NOMO-1 (cell line): ENCODE measurements at regions not wholly inside any gene's neighbourhood (a gene's known extent, or its start where the extent isn't known, plus 50 kb on each side); places are given as distances from the start of the nearest gene placed in this dataset.

Experiments used
- DNase-seq, 2 experiments: peaks; one replicate each; lab custom pipeline; 2025; ENCODE audit not compliant: unreplicated experiment in 2 of 2; lab: John Stamatoyannopoulos, UW

DNA sequence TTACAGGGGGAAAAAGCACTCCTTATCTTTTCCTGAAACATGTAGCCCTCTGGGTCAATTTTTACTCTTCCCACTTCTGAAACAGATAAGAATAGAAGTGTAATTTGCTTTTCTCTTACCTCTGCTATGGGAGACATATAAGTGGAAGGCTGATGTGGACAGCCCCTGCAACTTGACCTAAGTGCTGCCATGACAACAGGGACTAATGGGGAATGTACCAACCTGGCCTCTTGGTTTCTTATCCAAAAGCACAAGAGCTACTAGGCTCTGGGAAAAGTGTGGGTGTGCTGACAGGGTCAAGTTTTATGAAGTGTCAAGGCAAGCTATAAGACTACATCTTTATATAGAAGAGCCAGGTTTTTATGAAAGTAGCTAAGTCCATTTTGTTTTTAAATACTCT lies 1246.5 kb downstream of the OTOL1 start:
- DNase-seq, result no peak

DNA sequence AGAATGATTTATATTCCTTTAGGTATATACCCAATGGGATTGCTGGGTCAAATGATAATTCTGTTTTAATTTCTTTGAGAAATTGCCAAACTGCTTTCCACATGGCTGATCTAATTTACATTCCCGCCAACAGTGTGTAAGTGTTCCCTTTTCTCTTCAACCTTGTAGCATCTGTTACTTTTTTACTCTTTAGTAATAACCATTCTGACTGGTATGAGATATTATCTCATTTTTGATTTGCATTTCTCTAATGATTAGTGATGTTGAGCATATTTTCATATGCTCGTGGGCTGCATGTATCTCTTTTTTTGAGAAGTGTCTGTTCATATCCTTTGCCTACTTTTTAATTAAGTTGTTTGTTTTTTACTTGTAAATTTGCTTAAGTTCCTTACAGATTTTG lies 1264.2 kb downstream of the OTOL1 start:
- DNase-seq, result no peak

DNA sequence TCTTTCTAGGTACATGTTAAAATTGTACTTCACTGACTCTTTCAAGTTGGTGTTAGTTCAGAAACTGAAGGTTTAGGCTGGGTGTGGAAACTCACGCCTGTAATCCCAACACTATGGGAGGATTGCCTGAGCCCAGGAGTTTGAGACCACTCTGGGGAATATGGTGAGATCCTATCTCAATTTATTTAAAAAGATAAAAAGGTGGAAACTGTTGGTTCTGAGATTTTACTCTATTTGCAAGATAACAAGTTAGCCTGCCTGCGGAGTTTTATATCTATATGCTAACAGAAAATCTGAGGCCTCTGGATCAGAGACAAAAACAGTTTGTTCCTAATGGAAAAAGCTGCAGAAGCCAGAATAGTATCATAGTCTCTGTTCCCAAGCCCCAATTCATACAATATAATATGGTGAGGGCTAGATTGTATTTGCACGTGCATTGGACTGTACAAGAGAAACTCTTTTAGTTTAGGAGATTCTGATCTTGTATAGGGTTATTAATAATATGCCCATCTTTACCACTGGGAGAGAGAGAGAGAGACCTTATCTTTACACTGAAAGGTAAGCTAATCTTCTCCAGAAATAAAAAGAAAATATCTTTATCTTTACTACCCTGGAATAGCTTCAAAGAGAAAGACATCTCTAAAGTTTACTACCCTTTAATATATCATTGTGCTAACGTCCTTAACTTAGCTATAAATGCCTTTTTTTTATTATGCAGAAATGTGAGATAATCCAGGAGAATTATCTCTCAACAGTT lies 1267.6 kb downstream of the OTOL1 start:
- no peak for DNase-seq

DNA sequence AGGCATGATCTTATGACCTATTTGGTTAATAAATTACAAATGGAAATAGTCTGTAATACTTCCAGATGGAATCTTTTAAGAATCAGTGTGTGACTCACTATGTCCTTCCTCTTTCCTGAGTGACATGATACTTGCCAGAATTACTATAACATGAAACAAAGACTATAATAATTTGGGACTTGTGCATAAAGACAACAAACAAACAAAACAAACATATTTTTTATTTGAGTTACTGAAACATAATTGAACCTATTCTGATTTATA lies 1268.1 kb downstream of the OTOL1 start:
- DNase-seq, result no peak

DNA sequence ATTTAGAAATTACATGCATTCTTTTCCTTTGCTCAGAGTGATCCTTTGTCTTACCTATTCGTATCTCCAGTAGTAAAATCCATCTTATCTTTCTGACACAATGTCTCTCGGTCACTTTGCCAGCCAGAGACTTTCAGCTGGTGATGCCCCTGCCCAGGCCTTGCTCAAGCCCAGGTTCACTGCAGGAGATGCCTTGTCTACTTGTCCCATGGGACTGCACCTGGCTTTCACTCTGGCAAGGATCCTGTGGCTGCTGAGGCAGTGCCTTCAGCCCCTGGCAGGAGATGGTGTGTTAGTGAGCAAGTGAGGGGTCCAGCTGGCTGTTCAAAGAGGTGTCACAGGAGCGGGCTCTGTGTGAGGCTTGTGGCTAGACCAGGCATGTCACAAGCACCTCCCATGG lies 1268.9 kb downstream of the OTOL1 start:
- DNase-seq, result no peak

DNA sequence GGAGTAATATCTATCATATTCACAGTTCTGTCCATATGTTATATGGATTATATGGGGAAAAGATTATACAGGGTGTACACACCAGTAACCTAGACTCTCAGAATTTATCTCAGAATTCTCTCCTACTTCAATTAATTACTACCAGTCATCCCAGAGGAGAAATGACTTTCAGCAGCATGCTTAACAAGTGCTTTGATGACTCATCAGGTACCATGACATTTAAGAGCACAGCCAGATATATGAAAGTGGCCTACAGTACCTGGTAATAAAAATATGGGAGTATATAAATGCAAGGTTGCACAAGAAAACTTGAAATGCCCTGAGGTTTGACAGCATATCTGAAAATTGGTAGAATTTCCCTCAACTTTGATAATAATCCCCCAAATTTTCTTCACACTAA lies 1273.0 kb downstream of the OTOL1 start:
- DNase-seq, result no peak

DNA sequence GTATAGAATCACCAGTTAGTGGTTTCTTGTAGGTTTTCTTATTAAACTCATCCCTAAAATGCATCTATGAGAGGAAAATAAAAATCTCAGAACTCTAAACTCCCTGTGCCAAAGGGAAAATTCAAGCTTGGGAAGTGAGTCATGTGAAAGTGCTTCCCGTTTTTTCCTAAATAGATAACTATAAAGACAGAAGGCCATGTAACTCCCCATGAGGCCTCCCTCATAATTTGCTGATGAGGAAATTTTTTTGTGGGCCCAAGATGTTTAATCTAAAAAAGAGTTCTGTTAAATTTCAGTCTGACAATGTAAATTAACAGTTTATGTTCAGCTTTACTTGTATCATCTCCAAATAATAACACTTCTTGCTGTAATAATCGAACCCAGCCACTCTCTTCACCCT lies 1273.9 kb downstream of the OTOL1 start:
- no peak for DNase-seq

DNA sequence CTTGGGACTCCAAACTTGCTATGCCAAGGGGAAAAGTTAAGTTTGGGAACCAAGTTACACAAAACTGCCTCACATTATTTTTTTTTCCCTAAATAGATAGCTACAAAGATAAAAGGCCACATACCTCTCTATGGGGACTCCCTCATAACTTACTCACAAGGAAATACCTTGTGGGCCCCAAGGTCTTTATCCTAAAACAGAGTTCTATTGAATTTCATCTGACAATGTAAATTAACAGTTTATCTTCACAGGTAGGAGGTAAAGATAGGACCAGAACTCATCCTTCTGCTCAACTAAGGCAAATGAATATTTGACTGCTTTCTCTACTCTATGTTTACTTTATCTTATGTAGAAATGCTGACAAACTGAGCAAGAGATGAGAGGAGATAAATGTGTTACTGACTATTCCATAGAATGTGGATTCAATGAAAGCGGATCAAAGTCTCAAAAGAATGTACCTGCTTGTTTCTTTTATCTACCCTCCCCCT lies 1278.0 kb downstream of the OTOL1 start:
- no peak for DNase-seq

DNA sequence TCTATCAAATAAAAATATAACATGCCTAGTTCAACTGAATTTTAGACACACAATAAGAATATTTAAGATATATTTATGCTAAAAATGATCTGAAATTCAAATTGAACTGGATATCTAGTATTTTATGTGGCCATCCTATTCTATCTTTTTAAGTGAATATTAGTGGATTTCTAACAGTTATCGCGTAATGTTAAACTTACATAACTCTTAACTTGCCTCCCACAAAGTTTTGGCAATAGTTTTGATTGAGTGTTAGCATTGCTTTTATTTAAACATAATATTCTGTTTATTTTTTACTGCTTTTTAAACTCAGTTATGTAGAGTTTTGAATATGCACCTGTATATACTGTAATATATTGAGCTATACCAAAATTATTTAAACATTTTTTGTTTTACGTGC lies 1279.5 kb downstream of the OTOL1 start:
- no peak for DNase-seq

DNA sequence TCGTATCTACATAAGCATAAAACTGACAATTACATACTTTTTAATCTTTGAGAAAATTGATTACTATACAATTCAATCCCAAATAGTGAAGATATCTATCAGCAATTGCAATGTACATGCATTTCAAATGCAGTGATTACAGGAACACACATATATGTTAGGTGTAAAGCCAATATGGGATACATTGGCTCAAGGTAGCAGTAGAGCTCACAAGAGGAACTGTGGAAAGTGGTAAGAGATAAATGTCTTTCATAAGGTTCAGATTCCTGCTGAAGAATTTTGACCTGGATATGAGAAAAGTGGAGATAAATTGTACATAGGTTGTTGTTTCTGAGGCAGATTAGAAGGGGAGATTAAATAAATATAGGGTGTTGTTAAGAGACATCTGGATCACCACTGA lies 1280.5 kb downstream of the OTOL1 start:
- no peak for DNase-seq

DNA sequence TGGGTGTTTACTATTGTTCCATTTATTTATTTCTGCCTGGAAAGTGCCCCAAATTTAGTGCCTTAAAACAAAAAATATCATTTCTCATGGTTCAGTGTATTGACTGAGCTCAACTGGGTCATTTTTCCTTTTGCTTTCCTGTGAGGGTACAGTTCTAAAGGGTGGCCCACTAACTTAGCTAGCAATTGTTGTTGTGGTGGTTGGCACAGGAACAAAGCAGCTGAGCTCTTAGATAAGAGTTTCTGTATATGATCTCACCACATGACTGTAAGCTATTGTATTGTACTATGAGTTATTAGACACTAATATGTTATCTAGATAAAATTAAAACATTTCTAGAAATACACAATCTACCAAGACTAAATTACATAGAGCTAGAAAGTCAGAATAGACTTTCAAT lies 1283.7 kb downstream of the OTOL1 start:
- DNase-seq, result no peak

DNA sequence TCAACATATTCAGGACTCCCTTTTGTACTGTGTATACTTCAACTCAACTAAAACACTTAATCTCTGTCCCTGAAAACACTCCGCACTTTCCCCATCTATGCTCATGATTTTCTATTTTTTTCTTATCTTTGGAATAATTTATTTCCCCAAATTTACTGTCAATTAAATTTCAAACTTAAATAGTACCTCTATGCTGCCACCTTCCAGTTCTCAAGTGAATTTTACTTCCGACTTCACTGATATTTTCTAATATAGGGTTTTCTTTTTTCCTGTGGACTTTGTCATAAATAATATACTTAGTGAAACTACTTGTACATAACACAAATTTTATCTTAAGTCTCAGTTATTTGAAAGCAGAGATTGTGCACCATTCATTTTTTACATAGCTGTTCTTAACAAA lies 1303.3 kb downstream of the OTOL1 start:
- no peak for DNase-seq

DNA sequence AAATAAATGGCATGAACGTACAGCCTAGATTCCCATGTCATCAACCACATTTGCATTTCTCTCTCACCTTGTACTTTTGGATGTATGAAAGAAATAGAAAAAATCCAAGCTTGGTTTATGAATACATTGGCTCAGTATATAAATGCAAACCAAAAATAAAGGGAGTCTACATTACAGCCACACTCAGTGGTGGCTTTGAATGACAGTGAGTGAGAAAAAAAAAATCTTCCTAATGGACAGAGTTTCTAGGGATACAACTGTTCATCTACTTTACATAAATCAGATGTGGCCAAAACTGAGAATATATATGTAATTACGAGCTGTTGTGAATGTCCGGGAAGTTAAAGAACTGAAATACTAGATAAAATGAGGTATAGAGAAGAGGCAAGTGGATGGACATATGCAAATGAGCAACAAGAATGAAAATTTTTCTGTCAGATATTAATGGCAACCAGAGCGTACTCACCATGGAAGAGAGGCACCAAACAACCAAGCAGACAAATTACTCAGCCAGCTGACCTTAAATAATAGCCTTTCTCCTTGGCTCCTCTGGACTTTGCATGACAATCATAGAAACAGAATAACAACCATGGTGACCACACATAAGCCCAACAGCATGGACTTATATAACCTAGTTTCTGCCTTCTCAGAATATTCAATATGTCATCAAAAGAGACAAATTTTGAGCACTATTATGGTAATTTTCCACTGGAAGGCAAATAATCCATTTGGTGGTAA lies 1305.8 kb downstream of the OTOL1 start:
- no peak for DNase-seq

DNA sequence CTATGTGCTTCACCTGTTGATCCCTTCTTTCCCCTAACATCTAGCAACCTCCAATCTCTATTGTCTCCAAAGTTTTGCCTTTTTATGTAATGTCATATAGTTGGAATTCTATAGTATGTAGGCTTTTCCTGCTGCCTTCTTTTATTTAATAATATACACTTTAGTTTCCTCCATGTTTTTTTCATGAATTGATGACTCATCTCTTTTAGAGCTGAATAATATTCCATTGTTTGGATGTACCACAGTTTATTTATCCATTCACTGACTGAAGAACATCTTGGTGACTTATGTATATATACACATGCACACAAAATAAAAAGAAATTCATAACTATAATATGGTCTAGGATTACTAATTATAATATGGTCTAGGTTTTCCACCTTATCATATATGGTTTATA lies 1314.2 kb downstream of the OTOL1 start:
- no peak for DNase-seq

DNA sequence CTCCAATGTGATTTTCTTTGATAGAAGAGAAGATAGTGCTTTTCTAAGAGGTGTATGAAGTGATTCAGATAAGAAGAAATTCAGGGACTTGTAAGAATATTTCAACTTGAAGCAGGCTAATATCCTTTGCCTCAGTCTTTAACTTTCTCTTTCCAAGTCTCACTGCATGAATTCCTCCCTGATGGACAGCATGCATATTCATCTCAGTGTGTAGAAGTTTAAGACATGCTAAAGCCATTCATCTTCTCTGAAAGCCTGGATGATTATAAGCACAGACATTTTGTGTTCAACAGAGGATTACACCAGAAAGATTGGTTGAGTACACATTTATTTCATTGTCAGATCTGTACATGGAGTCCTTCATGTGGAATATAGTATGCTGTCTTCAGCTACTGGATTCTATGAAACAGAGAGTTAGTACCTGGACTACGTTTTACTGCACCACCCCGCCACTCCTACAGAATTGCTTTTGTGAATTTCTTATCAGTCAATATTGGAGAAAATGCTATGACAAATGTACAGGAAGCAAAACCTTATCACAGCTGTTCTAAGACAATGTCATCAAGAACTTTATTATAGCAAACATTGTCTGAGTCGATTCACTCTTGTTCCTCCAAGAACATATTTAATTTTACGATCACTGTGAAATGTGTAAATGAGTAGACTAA lies 1346.1 kb downstream of the OTOL1 start:
- no peak for DNase-seq

DNA sequence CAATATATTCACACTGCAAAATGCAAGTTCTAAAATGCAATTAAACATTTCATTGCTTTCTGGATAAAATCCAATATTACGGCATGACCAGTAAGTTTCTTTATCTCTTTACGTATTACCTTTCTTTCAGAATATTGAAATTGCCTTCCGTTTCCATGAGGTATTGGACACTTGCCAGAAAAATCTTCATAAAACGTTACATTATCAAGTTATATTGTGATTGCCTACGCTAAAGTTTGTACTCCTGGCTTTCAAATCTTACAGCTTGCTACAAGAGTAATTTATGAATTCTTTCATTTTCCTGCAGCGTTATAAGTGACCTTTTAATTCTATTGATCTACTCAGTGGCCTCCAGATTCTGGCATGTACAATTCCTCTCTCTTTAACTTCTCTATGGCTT lies 1349.3 kb downstream of the OTOL1 start:
- DNase-seq, result no peak

DNA sequence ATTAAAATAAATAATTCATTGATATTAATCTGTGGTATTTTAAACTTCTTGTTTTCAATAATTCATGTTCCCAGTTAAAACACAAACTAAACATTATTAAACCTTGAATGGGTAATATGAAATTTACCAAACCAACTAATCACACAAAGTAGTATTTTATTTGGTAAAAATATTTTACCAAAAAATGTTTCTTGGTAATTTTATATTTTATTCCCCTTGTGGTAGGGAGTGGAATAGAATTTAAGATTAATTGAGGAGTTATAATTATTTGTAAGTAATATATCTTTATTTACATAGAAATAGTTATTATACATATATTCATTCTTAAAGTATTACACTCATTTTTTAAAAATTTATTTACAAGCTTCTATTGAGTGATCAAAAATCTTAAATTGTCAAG lies 1350.9 kb downstream of the OTOL1 start:
- no peak for DNase-seq

DNA sequence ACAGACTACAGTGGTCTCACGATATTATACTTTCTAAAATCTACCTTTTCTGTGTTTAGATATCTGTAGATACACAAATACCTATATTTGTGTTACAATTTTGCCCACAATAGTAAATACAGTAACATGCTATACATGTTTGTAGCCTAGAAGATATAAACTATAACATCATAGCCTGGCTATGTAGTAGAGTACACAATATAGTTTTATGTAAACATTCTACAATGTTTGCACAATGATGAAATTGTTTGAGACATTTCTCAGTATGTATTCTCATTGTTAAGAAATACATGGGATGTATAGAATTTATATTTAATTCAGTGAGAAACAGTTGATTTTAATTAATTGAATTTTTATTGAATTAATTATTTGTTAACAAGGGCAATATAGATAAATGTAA lies 1367.0 kb downstream of the OTOL1 start:
- no peak for DNase-seq

DNA sequence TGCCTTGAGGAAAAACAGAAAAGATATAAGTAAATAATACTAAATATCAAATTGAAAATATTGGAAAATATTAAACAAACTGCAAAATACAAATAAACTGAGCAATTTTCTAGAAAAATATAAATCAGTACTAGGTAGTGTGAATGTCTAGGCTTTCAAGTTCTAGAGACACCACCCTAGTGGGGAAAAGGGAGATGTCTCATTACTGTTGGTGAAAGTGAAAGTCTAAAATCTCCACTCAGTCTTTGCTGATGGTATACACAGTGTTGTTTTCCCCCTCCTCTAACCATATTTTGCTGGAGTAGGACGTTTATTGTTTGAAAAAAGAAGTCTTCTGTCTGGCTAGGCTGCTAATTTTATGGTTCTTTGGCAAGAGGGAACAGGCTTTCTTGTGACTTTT lies 1368.9 kb downstream of the OTOL1 start:
- DNase-seq, result no peak

DNA sequence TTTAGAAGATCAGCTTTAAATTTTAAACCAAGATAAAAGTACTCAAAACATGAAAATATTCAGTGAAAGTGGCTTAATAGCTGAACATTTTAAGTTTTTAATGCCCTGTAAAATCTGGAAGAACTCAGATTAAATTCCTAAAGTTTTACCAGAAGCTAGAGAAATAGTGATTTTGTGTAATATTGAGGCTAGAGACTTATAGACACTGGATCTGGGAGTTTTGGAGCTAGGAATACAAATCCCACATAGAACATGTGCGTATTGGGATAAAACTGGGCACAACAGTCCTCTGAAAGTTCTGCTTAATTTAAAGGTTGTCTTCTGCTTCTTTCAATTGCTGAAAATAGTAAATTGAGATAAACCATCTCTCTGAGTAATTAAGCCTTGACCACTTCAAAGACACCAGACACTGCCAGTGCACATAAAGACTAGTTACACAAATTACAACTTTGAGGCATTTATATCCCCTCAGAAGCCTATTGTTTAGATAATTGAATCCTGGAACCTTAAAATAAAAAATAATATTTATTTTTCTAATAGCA lies 1382.5 kb downstream of the OTOL1 start:
- no peak for DNase-seq

DNA sequence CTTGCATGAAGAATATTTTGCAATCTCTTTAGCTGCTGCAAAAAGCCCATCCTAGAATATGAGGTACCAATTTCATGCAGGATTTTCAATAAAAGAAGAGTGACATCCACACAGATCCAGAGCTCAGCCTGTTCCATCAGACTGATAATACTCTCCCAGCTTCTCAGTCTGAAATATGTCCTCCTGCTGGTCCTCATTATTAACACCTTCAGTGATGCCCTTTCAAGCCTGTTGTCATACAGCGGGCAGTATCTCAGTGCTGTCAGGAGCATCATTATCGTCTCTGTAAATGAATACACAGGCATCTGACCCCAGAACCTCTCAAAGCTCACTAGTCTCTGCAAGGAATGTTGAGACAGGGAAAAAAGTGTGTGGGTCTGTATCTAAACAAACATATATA lies 1387.8 kb downstream of the OTOL1 start:
- DNase-seq, result no peak
